Liver (tissue), 8 donors: ENCODE measurements at regions not wholly inside any gene's neighbourhood (a gene's known extent, or its start where the extent isn't known, plus 50 kb on each side); places are given as distances from the start of the nearest gene placed in this dataset.

Source experiments
- DNase-seq: peaks from one replicate; pipeline ENCODE4 v3.0.0-alpha.2; 2017; ENCODE audit warnings: low spot score
- H3K27ac ChIP-seq, 2 donors: one replicate each; pipeline ENCODE4 v1.7.0; 2013; ENCODE audit warnings: inconsistent platforms in 2 of 2, low read length in 2 of 2, control low read depth in 1 of 2, low read depth in 1 of 2, mild to moderate bottlenecking in 1 of 2
- H3K27me3 ChIP-seq, 4 donors: one replicate each; pipeline versions ENCODE4 v1.6.1 to v1.7.0; 2013; ENCODE audit warnings: low read length in 3 of 4, inconsistent platforms in 1 of 4, mild to moderate bottlenecking in 1 of 4, moderate library complexity in 1 of 4; ENCODE audit not compliant: control insufficient read depth in 4 of 4, insufficient read depth in 4 of 4
- H3K36me3 ChIP-seq, 4 donors: one replicate each; pipeline versions ENCODE4 v1.6.1 to v1.7.0; 2013; ENCODE audit warnings: low read length in 3 of 4, mild to moderate bottlenecking in 3 of 4, low read depth in 1 of 4, moderate library complexity in 1 of 4; ENCODE audit not compliant: control insufficient read depth in 4 of 4, insufficient read depth in 3 of 4
- H3K4me1 ChIP-seq, 4 donors: one replicate each; pipeline versions ENCODE4 v1.6.1 to v1.7.0; 2013; ENCODE audit warnings: low read length in 3 of 4, mild to moderate bottlenecking in 3 of 4, moderate library complexity in 1 of 4; ENCODE audit not compliant: control insufficient read depth in 4 of 4, insufficient read depth in 4 of 4
- H3K4me3 ChIP-seq, 3 donors: one replicate each; pipeline versions ENCODE4 v1.6.1 to v1.7.0; 2013; ENCODE audit warnings: low read length in 3 of 3, control low read depth in 1 of 3, low read depth in 1 of 3, mild to moderate bottlenecking in 1 of 3
- H3K9ac ChIP-seq, 2 donors: one replicate each; pipeline ENCODE4 v1.7.0; 2013; ENCODE audit warnings: low read length in 2 of 2, mild to moderate bottlenecking in 2 of 2, moderate library complexity in 2 of 2, control low read depth in 1 of 2, low read depth in 1 of 2
- H3K9me3 ChIP-seq, 4 donors: one replicate each; pipeline versions ENCODE4 v1.6.1 to v1.7.0; 2013; ENCODE audit warnings: low read length in 3 of 4; ENCODE audit not compliant: control insufficient read depth in 4 of 4
- EGR1 ChIP-seq, 2 donors: IDR thresholded peaks; 2 replicates each; pipeline ENCODE4 v1.6.1; 2016 to 2018; ENCODE audit warnings: antibody characterized with exemption in 2 of 2, low read depth in 2 of 2
- FOXA1 ChIP-seq: IDR thresholded peaks from 2 replicates; pipeline ENCODE4 v1.6.1; 2016; ENCODE audit warnings: antibody characterized with exemption
- FOXA2 ChIP-seq: IDR thresholded peaks from 2 replicates; pipeline ENCODE4 v1.6.1; 2016; ENCODE audit warnings: antibody characterized with exemption
- GABPA ChIP-seq, 2 donors: IDR thresholded peaks in 1 of 2; conservative IDR thresholded peaks in 1 of 2; 2 replicates each; pipeline ENCODE4 v1.6.1; 2016; ENCODE audit warnings: antibody characterized with exemption in 2 of 2, mild to moderate bottlenecking in 1 of 2, moderate library complexity in 1 of 2
- HNF4A ChIP-seq, 2 donors: conservative IDR thresholded peaks; 2 replicates each; pipeline ENCODE4 v1.6.1; 2016; ENCODE audit warnings: antibody characterized with exemption in 2 of 2, mild to moderate bottlenecking in 2 of 2
- HNF4G ChIP-seq: IDR thresholded peaks from 2 replicates; pipeline ENCODE4 v1.6.1; 2016; ENCODE audit warnings: antibody characterized with exemption
- JUND ChIP-seq, 2 donors: IDR thresholded peaks; 2 replicates each; pipeline ENCODE4 v1.6.1; 2016; ENCODE audit warnings: antibody characterized with exemption in 2 of 2
- NR2F2 ChIP-seq: IDR thresholded peaks from 2 replicates; pipeline ENCODE4 v1.6.1; 2016; ENCODE audit warnings: antibody characterized with exemption
- RAD21 ChIP-seq, 2 donors: IDR thresholded peaks; 2 replicates each; pipeline ENCODE4 v1.6.1; 2016; ENCODE audit warnings: antibody characterized with exemption in 2 of 2, mild to moderate bottlenecking in 2 of 2
- RXRA ChIP-seq, 2 donors: IDR thresholded peaks; 2 replicates each; pipeline ENCODE4 v1.6.1; 2017 to 2018; ENCODE audit warnings: antibody characterized with exemption in 2 of 2, mild to moderate bottlenecking in 1 of 2
- SP1 ChIP-seq: IDR thresholded peaks from 2 replicates; pipeline ENCODE4 v1.6.1; 2018; ENCODE audit warnings: antibody characterized with exemption, mild to moderate bottlenecking
- TAF1 ChIP-seq: conservative IDR thresholded peaks from 2 replicates; pipeline ENCODE4 v1.6.1; 2016; ENCODE audit warnings: antibody characterized with exemption, mild to moderate bottlenecking
- YY1 ChIP-seq: IDR thresholded peaks from 2 replicates; pipeline ENCODE4 v1.6.1; 2016; ENCODE audit warnings: antibody characterized with exemption, mild to moderate bottlenecking
- WGBS: extraction: QIAGEN DNeasy Blood & Tissue Kit; methylation state at CpG from one replicate; pipeline ENCODE4 v1.1.7; 2013; 5-methylcytosine and 5-hydroxymethylcytosine counted together
- TF ChIP-seq, protein P1 (sequence below): IDR thresholded peaks from 2 replicates; pipeline ENCODE4 v1.6.1; 2016; ENCODE audit warnings: antibody characterized with exemption
- TF ChIP-seq, protein P2 (sequence below): IDR thresholded peaks from 2 replicates; pipeline ENCODE4 v1.6.1; 2016; ENCODE audit warnings: antibody characterized with exemption
- TF ChIP-seq, protein P3 (sequence below): fragments of 150-350 bp; IDR thresholded peaks from 2 replicates; pipeline ENCODE4 v1.5.1; 2017; ENCODE audit warnings: improper control_type of control experiment, low read depth, low read length; ENCODE audit not compliant: missing input control
- TF ChIP-seq, protein P4 (sequence below): IDR thresholded peaks from 2 replicates; pipeline ENCODE4 v1.6.1; 2016; ENCODE audit warnings: antibody characterized with exemption
- TF ChIP-seq, protein P5 (sequence below): IDR thresholded peaks from 2 replicates; pipeline ENCODE4 v1.6.1; 2016; ENCODE audit warnings: antibody characterized with exemption, mild to moderate bottlenecking
- donor health status: healthy.
- donor health status: healthy.
- donor health status: healthy.
- donor health status: healthy.
- donor health status: healthy.

DNA sequence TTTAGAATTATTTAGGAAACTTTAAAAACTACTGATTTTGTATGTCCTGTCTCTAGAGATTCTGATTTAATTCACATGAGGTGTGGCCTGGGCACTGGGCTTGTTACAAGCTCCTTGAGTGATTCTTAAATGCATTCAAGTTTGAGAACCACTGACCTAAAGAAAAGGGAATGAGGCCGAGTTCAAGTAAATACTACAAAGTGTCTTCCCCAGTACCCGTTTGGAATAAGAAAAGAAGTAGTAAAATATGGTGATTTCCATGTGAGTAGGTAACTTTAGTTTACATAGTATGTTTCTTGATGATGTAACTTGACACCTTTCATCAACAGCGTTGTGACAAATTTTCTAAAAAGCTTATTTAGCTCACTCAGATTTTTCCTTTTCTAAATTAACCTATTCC, 1022.9 kb upstream of the NRXN1 start:
- no peak overlapping the region for H3K27ac ChIP-seq
- TF ChIP-seq EGR1 (IDR thresholded peaks at IDR 0.05; ENCODE audit: low read depth in 2 of 2) (no peak), RAD21 (IDR thresholded peaks at IDR 0.05) (no peak), JUND (IDR thresholded peaks at IDR 0.05) (no peak), YY1 (no peak), TAF1 (no peak), HNF4A (conservative IDR thresholded peaks at IDR 0.05) (no peak), HNF4G (no peak), GABPA (IDR thresholded peaks at IDR 0.05 in 1 of 2, conservative IDR thresholded peaks at IDR 0.05 in 1 of 2) (no peak), FOXA1 (no peak), FOXA2 (no peak), RXRA (IDR thresholded peaks at IDR 0.05) (no peak)
- TF ChIP-seq, protein P1, sequence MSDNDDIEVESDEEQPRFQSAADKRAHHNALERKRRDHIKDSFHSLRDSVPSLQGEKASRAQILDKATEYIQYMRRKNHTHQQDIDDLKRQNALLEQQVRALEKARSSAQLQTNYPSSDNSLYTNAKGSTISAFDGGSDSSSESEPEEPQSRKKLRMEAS: no peak
- TF ChIP-seq, protein P2, sequence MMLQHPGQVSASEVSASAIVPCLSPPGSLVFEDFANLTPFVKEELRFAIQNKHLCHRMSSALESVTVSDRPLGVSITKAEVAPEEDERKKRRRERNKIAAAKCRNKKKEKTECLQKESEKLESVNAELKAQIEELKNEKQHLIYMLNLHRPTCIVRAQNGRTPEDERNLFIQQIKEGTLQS: no peak
- TF ChIP-seq, protein P3, sequence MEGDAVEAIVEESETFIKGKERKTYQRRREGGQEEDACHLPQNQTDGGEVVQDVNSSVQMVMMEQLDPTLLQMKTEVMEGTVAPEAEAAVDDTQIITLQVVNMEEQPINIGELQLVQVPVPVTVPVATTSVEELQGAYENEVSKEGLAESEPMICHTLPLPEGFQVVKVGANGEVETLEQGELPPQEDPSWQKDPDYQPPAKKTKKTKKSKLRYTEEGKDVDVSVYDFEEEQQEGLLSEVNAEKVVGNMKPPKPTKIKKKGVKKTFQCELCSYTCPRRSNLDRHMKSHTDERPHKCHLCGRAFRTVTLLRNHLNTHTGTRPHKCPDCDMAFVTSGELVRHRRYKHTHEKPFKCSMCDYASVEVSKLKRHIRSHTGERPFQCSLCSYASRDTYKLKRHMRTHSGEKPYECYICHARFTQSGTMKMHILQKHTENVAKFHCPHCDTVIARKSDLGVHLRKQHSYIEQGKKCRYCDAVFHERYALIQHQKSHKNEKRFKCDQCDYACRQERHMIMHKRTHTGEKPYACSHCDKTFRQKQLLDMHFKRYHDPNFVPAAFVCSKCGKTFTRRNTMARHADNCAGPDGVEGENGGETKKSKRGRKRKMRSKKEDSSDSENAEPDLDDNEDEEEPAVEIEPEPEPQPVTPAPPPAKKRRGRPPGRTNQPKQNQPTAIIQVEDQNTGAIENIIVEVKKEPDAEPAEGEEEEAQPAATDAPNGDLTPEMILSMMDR: no peak
- no peak overlapping the region for H3K4me3 ChIP-seq
- no peak for DNase-seq
- H3K27me3 ChIP-seq: no peaks in the 10 kb centered on the region
- no peak overlapping the region for H3K9ac ChIP-seq
- no peaks in the 10 kb centered on the region for H3K36me3 ChIP-seq
- peaks cover 0 to 2% (median 0%) of the 10 kb centered on the region in 4 donors for H3K9me3 ChIP-seq
- WGBS: 44% methylated on average over 3 of the region's 3 CpGs
- H3K4me1 ChIP-seq: no peaks in the 10 kb centered on the region

DNA sequence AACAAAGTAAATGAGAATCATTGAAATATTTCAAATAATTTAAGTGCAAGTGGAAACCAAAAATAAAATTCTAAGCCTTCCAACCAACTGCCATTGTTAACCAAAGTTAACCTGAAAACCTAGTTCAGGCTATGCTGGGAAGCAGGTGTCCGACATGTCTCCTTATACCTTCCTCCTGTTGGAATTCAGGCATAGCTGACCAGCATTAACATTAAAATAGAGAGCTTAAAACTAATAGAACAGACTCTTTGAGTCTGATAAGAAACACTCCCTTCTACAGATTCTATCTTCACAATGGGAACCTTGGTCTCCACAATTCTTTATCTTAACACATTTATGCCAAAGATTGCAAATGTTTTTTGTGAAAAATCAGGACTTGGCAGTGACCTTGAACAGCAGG, 1004.9 kb upstream of the NRXN1 start:
- H3K27me3 ChIP-seq: no peaks in the 10 kb centered on the region
- WGBS: 73% methylated on average over 1 of the region's 1 CpG
- TF ChIP-seq, protein P4, sequence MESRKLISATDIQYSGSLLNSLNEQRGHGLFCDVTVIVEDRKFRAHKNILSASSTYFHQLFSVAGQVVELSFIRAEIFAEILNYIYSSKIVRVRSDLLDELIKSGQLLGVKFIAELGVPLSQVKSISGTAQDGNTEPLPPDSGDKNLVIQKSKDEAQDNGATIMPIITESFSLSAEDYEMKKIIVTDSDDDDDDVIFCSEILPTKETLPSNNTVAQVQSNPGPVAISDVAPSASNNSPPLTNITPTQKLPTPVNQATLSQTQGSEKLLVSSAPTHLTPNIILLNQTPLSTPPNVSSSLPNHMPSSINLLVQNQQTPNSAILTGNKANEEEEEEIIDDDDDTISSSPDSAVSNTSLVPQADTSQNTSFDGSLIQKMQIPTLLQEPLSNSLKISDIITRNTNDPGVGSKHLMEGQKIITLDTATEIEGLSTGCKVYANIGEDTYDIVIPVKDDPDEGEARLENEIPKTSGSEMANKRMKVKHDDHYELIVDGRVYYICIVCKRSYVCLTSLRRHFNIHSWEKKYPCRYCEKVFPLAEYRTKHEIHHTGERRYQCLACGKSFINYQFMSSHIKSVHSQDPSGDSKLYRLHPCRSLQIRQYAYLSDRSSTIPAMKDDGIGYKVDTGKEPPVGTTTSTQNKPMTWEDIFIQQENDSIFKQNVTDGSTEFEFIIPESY: no peak
- TF ChIP-seq RXRA (IDR thresholded peaks at IDR 0.05) (no peak), JUND (IDR thresholded peaks at IDR 0.05) (no peak), HNF4G (no peak), EGR1 (IDR thresholded peaks at IDR 0.05; ENCODE audit: low read depth in 2 of 2) (no peak), FOXA1 (no peak), SP1 (no peak), NR2F2 (no peak), TAF1 (no peak), FOXA2 (no peak), YY1 (no peak), GABPA (IDR thresholded peaks at IDR 0.05 in 1 of 2, conservative IDR thresholded peaks at IDR 0.05 in 1 of 2) (no peak), RAD21 (IDR thresholded peaks at IDR 0.05) (no peak), HNF4A (conservative IDR thresholded peaks at IDR 0.05) (no peak)
- TF ChIP-seq, protein P1: no peak
- TF ChIP-seq, protein P5, sequence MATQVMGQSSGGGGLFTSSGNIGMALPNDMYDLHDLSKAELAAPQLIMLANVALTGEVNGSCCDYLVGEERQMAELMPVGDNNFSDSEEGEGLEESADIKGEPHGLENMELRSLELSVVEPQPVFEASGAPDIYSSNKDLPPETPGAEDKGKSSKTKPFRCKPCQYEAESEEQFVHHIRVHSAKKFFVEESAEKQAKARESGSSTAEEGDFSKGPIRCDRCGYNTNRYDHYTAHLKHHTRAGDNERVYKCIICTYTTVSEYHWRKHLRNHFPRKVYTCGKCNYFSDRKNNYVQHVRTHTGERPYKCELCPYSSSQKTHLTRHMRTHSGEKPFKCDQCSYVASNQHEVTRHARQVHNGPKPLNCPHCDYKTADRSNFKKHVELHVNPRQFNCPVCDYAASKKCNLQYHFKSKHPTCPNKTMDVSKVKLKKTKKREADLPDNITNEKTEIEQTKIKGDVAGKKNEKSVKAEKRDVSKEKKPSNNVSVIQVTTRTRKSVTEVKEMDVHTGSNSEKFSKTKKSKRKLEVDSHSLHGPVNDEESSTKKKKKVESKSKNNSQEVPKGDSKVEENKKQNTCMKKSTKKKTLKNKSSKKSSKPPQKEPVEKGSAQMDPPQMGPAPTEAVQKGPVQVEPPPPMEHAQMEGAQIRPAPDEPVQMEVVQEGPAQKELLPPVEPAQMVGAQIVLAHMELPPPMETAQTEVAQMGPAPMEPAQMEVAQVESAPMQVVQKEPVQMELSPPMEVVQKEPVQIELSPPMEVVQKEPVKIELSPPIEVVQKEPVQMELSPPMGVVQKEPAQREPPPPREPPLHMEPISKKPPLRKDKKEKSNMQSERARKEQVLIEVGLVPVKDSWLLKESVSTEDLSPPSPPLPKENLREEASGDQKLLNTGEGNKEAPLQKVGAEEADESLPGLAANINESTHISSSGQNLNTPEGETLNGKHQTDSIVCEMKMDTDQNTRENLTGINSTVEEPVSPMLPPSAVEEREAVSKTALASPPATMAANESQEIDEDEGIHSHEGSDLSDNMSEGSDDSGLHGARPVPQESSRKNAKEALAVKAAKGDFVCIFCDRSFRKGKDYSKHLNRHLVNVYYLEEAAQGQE: no peak
- TF ChIP-seq, protein P2: no peak
- TF ChIP-seq, protein P3: no peak
- H3K36me3 ChIP-seq: no peaks in the 10 kb centered on the region
- no peaks in the 10 kb centered on the region for H3K4me1 ChIP-seq
- DNase-seq: no peak
- H3K9ac ChIP-seq: no peak overlapping the region
- H3K9me3 ChIP-seq: no peaks in the 10 kb centered on the region
- H3K27ac ChIP-seq: no peak overlapping the region
- H3K4me3 ChIP-seq: no peak overlapping the region
